Panc1 (cell line): ENCODE measurements at regions not wholly inside any gene's neighbourhood (a gene's known extent, or its start where the extent isn't known, plus 50 kb on each side); places are given as distances from the start of the nearest gene placed in this dataset.

Experiments
- ATAC-seq: fragments of 200-7000 bp; cut with Tn5 transposase; 2 replicates; pipeline ENCODE4 v1.9.1; 2020; ENCODE audit warnings: mild to moderate bottlenecking, moderate library complexity
- BruUV-seq: library from RNA; stranded (reverse); fragments of 400-500 nt; replicated peaks from 2 replicates; lab custom pipeline; 2021; lab: Mats Ljungman, UMichigan
- CTCF ChIA-PET: fragments of 300-600 bp; sonication (Branson Sonifier 250); formaldehyde crosslinking; loops from one replicate; lab custom pipeline; 2022; ENCODE audit warnings: antibody characterized with exemption; lab: Charles Lee
- POLR2A ChIA-PET: fragments of 300-600 bp; sonication (Branson Sonifier 250); formaldehyde crosslinking; loops from one replicate; lab custom pipeline; 2022; ENCODE audit warnings: antibody characterized with exemption; lab: Charles Lee
- DNase-seq: peaks from one replicate; pipeline ENCODE4 v3.0.0-alpha.2; 2010; ENCODE audit warnings: low read depth, low spot score
- H3K27ac ChIP-seq: 2 replicates; pipeline ENCODE4 v1.5.1; 2011; ENCODE audit warnings: mild to moderate bottlenecking, low read length, inconsistent platforms
- H3K27me3 ChIP-seq: fragments of 200-500 bp; sonication (Bioruptor generic); 2 replicates; pipeline ENCODE4 v1.6.0; 2014; ENCODE audit warnings: low read length, inconsistent platforms; ENCODE audit not compliant: control insufficient read depth, insufficient read depth
- H3K36me3 ChIP-seq: fragments of 200-500 bp; sonication (Bioruptor generic); 2 replicates; pipeline ENCODE4 v1.5.1; 2014; ENCODE audit warnings: inconsistent platforms, mild to moderate bottlenecking, low read length, moderate library complexity; ENCODE audit not compliant: control insufficient read depth, insufficient read depth
- H3K4me1 ChIP-seq: 2 replicates; pipeline ENCODE4 v1.5.1; 2011; ENCODE audit warnings: inconsistent platforms, mild to moderate bottlenecking, low read length, moderate library complexity; ENCODE audit not compliant: control insufficient read depth, insufficient read depth
- H3K4me3 ChIP-seq, 2 experiments: 2 replicates each; pipeline ENCODE4 v1.5.1; 2011 to 2012; ENCODE audit warnings: low read depth in 2 of 2, low read length in 2 of 2, mild to moderate bottlenecking in 2 of 2, inconsistent platforms in 1 of 2, moderate library complexity in 1 of 2
- H3K9me3 ChIP-seq: fragments of 200-500 bp; sonication (Bioruptor generic); 2 replicates; pipeline ENCODE4 v1.5.1; 2014; ENCODE audit warnings: low read depth, mild to moderate bottlenecking, inconsistent platforms, low read length, moderate library complexity; ENCODE audit not compliant: control insufficient read depth, insufficient read depth
- POLR2AphosphoS5 ChIP-seq: IDR thresholded peaks from 2 replicates; pipeline ENCODE4 v1.6.1; 2012; ENCODE audit warnings: mild to moderate bottlenecking, low read depth, low read length, moderate library complexity
- SIN3A ChIP-seq: IDR thresholded peaks from 2 replicates; pipeline ENCODE4 v1.6.1; 2012; ENCODE audit warnings: low read depth, mild to moderate bottlenecking, low read length, moderate library complexity, borderline replicate concordance; ENCODE audit not compliant: insufficient read depth
- TCF7L2 ChIP-seq: IDR thresholded peaks from 2 replicates; pipeline ENCODE4 v1.6.1; 2011; ENCODE audit warnings: mild to moderate bottlenecking, low read depth, low read length, inconsistent platforms
- in situ Hi-C: cut with HindIII; loops from 2 replicates; pipeline ENCODE4 v1.10.0; 2016; ENCODE audit warnings: low sequenced_read_pairs, low pct_unique_long_range_greater_than_20kb
- intact Hi-C: fragments of 100-400 bp; cut with micrococcal nuclease; formaldehyde crosslinking; loops from one replicate; pipeline ENCODE4 v1.10.0; 2022; ENCODE audit not compliant: unreplicated experiment
- TF ChIP-seq, protein P1 (sequence below), 2 experiments: IDR thresholded peaks; 2 replicates each; pipeline ENCODE4 v1.6.1; 2011 to 2012; ENCODE audit warnings: low read depth in 2 of 2, control low read depth in 1 of 2, low read length in 1 of 2, mild to moderate bottlenecking in 1 of 2, moderate library complexity in 1 of 2; ENCODE audit not compliant: insufficient read depth in 1 of 2
- TF ChIP-seq, protein P2 (sequence below): fragments of 450-650 bp; IDR thresholded peaks from 2 replicates; pipeline ENCODE4 v1.5.1; 2017; ENCODE audit warnings: mild to moderate bottlenecking

DNA sequence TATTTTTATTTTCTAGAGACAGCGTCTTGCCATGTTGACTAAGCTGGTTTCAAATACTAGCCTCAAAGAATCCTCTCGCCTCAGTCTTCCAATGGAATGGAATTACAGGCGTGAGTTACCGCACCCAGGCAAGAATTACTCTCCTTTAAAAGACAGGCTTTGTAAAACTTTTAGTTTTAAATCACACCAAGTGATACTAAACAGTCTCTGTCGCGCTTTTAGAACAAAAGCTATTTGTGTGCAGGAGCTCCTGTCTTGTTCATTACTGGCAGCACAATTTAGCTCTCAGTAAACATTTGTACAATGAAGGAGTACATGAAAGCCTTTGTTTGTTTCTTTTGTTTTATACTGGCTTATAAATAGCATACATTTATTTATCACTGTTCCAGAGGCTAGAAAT, 1719.2 kb upstream of the PIK3C3 start:
- ATAC-seq = no peak
- no peaks in the 10 kb centered on the region for H3K4me1 ChIP-seq
- DNase-seq = no peak
- no peaks in the 10 kb centered on the region for H3K36me3 ChIP-seq
- in situ Hi-C loops = no loop called here
- intact Hi-C loops = no loop called here
- no peak overlapping the region for H3K27ac ChIP-seq
- ChIA-PET POLR2A (no interaction called here), CTCF (no interaction called here)
- H3K4me3 ChIP-seq = no peak overlapping the region
- no peaks in the 10 kb centered on the region for H3K27me3 ChIP-seq
- TF ChIP-seq, protein P1, sequence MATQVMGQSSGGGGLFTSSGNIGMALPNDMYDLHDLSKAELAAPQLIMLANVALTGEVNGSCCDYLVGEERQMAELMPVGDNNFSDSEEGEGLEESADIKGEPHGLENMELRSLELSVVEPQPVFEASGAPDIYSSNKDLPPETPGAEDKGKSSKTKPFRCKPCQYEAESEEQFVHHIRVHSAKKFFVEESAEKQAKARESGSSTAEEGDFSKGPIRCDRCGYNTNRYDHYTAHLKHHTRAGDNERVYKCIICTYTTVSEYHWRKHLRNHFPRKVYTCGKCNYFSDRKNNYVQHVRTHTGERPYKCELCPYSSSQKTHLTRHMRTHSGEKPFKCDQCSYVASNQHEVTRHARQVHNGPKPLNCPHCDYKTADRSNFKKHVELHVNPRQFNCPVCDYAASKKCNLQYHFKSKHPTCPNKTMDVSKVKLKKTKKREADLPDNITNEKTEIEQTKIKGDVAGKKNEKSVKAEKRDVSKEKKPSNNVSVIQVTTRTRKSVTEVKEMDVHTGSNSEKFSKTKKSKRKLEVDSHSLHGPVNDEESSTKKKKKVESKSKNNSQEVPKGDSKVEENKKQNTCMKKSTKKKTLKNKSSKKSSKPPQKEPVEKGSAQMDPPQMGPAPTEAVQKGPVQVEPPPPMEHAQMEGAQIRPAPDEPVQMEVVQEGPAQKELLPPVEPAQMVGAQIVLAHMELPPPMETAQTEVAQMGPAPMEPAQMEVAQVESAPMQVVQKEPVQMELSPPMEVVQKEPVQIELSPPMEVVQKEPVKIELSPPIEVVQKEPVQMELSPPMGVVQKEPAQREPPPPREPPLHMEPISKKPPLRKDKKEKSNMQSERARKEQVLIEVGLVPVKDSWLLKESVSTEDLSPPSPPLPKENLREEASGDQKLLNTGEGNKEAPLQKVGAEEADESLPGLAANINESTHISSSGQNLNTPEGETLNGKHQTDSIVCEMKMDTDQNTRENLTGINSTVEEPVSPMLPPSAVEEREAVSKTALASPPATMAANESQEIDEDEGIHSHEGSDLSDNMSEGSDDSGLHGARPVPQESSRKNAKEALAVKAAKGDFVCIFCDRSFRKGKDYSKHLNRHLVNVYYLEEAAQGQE (IDR thresholded peaks at IDR 0.05; ENCODE audit: insufficient read depth in 1 of 2, low read depth in 2 of 2, low read length in 1 of 2) = no peak
- TF ChIP-seq TCF7L2 = no peak
- TF ChIP-seq SIN3A = no peak
- no peak for TF ChIP-seq POLR2AphosphoS5
- TF ChIP-seq, protein P2, sequence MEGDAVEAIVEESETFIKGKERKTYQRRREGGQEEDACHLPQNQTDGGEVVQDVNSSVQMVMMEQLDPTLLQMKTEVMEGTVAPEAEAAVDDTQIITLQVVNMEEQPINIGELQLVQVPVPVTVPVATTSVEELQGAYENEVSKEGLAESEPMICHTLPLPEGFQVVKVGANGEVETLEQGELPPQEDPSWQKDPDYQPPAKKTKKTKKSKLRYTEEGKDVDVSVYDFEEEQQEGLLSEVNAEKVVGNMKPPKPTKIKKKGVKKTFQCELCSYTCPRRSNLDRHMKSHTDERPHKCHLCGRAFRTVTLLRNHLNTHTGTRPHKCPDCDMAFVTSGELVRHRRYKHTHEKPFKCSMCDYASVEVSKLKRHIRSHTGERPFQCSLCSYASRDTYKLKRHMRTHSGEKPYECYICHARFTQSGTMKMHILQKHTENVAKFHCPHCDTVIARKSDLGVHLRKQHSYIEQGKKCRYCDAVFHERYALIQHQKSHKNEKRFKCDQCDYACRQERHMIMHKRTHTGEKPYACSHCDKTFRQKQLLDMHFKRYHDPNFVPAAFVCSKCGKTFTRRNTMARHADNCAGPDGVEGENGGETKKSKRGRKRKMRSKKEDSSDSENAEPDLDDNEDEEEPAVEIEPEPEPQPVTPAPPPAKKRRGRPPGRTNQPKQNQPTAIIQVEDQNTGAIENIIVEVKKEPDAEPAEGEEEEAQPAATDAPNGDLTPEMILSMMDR = no peak
- BruUV-seq = no TSS peak
- H3K9me3 ChIP-seq = no peaks in the 10 kb centered on the region

DNA sequence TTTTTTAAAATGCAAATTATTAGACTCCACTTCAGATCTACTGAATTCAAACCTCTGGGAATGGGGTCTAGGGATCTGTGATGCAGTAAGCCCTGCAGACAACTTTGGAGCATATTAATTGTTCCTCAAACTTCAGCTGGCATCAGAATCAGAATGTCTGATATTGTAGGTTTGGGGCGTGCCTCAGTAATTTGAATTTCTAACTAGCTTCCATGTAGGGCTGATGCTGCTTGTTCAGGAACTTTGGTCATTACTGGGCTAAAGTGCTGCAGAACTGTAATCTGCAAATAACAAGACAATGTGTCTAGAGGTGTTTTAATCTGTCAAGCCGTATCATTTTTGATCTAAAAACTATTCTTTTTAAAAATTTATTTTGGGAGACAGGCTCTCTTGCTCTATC, 1719.7 kb upstream of the PIK3C3 start:
- Histone ChIP-seq H3K27me3 (no peaks in the 10 kb centered on the region), H3K4me1 (no peaks in the 10 kb centered on the region), H3K4me3 (no peak overlapping the region), H3K36me3 (no peaks in the 10 kb centered on the region), H3K9me3 (no peaks in the 10 kb centered on the region), H3K27ac (no peak overlapping the region)
- in situ Hi-C loops (no loop called here), intact Hi-C loops (no loop called here)
- POLR2A ChIA-PET = no interaction called here
- DNase-seq = no peak
- no peak for TF ChIP-seq SIN3A
- TF ChIP-seq, protein P2 = no peak
- no peak for TF ChIP-seq POLR2AphosphoS5
- TF ChIP-seq, protein P1 (IDR thresholded peaks at IDR 0.05; ENCODE audit: insufficient read depth in 1 of 2, low read depth in 2 of 2, low read length in 1 of 2) = no peak
- CTCF ChIA-PET = no interaction called here
- ATAC-seq = no peak
- no TSS peak for BruUV-seq
